Fibroblast of villous mesenchyme (primary cell): ENCODE measurements at regions not wholly inside any gene's neighbourhood (a gene's known extent, or its start where the extent isn't known, plus 50 kb on each side); places are given as distances from the start of the nearest gene placed in this dataset.

ENCODE experiments used
- DNase-seq: peaks from one replicate; pipeline ENCODE4 v3.0.0-alpha.2; 2010; ENCODE audit warnings: low read depth
- H3K4me3 ChIP-seq: 2 replicates; pipeline ENCODE4 v1.5.1; 2011; ENCODE audit warnings: low read depth, mild to moderate bottlenecking, low read length
- TF ChIP-seq, protein P1 (sequence below): IDR thresholded peaks from 2 replicates; pipeline ENCODE4 v1.5.1; 2012; ENCODE audit warnings: low read depth, mild to moderate bottlenecking, low read length; ENCODE audit not compliant: insufficient read depth

DNA sequence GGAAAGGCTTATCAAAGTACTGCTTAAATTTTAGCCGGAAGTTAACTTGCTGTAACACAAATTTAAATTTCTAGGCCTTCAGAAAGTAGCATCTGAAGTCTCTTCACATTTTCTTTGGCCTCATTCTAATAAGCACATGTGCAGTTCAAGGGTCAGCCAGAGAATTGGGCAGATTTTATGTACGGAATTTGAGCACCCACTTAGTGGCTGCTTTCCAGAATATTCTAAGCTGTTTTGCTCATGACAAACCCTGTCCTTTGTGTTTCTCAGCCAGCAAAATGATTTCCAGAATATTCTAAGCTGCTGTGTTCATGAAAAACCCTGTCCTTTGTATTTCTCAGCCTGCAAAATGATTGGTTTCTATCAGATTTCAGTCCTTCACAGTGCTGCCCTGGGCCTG, 225.0 kb upstream of the DOK6 start:
- DNase-seq: no peak
- H3K4me3 ChIP-seq: no peak overlapping the region
- TF ChIP-seq, protein P1, sequence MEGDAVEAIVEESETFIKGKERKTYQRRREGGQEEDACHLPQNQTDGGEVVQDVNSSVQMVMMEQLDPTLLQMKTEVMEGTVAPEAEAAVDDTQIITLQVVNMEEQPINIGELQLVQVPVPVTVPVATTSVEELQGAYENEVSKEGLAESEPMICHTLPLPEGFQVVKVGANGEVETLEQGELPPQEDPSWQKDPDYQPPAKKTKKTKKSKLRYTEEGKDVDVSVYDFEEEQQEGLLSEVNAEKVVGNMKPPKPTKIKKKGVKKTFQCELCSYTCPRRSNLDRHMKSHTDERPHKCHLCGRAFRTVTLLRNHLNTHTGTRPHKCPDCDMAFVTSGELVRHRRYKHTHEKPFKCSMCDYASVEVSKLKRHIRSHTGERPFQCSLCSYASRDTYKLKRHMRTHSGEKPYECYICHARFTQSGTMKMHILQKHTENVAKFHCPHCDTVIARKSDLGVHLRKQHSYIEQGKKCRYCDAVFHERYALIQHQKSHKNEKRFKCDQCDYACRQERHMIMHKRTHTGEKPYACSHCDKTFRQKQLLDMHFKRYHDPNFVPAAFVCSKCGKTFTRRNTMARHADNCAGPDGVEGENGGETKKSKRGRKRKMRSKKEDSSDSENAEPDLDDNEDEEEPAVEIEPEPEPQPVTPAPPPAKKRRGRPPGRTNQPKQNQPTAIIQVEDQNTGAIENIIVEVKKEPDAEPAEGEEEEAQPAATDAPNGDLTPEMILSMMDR: no peak

DNA sequence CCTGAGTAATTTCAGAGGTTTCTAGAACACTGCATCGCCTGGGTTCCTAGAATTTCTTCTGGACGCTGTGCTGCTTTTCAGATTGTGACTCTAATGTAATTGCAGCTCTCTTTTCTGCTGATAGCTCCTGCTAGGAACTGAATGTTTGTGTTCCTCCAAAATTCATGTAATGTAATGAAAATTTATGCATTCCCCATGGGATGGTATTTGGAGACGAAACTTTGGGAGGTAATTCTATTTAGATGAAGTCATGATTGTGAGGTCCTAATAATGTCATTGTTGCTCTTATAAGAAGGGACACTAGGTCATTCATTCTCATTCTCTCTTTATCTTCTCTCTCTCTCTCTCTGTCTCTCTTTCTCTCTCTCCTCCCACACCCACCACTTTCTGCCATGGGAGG, 223.9 kb upstream of the DOK6 start:
- no peak for DNase-seq
- TF ChIP-seq, protein P1: no peak
- H3K4me3 ChIP-seq: no peak overlapping the region

DNA sequence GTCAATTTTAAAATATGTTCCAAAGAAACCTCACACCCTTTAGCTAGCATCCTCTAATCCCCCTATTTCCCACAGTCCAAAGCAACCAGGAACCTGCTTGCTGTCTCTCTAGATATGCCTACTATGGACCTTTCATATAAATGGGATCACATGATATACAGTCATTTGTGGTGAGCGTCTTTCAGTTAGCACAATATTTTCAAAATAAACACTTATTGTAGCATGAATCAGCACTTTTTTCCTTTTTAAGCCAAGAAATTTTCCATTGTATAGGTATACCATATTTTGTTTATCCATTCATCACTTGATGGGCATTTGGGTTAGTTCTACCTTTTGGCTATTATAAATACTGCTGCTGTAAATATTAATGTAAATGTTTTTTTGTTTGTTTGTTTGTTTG, 223.0 kb upstream of the DOK6 start:
- DNase-seq: peak; percentile 16
- no peak overlapping the region for H3K4me3 ChIP-seq
- TF ChIP-seq, protein P1: no peak

DNA sequence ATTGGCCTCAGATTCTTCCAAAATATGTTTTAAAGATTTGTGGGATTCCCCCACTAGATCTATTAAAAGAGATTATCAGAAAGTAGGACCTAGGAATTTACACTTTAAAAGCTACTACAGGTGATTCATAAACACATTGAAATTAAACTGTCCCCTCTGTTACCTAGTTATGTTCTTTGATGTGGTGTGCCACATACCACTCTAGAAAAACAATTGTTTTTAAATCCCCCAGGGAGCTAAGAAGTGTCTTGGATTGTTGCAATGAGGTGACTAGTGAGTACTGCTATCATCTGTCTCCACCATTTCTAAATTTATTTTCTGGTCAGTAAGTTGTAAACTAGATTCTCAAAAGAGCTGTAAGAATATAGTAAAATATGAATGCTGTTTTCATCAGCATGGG, 214.5 kb upstream of the DOK6 start:
- TF ChIP-seq, protein P1: no peak
- no peak for DNase-seq
- no peak overlapping the region for H3K4me3 ChIP-seq

DNA sequence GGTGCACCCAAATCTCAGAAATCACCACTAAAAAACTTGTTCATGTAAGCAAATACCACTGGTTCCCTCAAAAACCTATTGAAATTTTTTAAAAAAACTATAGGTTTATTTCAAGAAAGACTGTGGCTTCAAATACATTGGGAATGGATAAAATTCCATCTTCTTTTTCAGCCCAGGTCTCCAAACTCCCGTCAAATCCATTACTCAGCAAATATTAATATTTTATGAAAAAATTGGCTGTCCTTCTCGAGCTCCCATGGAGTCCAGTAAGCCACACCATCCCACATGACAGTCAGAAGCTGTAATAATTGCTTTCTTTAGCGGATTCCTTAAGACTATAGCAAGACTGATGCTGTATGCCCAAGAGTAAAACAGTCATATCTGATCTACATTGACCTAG, 204.4 kb upstream of the DOK6 start:
- TF ChIP-seq, protein P1: no peak

DNA sequence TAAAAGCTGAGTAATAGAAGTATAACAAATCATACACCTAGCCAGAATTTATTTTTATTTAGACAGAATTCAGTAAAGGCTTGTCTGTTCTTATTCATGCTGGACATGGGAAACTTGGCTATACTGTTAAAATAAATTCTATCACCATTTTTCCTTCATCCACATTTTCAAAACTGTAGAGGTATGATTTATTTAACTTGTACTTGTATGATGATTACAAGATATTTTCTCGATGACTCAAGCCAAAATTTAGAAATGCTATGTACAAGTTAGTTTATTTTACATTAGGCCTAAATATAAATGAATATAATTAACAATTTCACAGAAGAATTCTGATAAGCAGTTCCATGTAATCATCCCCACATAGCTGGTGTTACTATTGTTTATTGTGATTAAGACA, 194.8 kb upstream of the DOK6 start:
- DNase-seq: no peak
- TF ChIP-seq, protein P1: no peak
- no peak overlapping the region for H3K4me3 ChIP-seq

More for the DNA sequence above, 204.4 kb upstream of the DOK6 start:
- H3K4me3 ChIP-seq: no peak overlapping the region
- no peak for DNase-seq

DNA sequence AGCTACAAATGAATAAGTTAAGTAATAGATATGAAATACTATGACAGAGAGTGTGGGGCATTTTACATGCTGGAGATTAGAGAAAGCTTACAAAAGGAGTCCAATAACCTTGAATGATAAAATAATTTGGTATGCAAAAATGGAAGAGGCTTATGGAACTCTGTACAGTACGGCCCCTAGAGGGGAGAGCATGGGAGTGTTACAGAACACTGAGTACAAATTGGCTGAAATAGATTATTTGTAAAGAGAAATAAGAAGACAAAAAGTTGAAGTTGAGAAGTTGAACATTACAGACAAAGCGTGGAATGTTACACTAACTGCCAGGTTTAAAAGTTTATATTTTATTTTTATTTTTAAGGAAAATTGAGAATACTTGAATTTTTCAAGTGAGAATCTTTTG, 192.1 kb upstream of the DOK6 start:
- TF ChIP-seq, protein P1: no peak
- H3K4me3 ChIP-seq: no peak overlapping the region
- no peak for DNase-seq
